Liver (tissue), 3 donors: ENCODE measurements at regions not wholly inside any gene's neighbourhood (a gene's known extent, or its start where the extent isn't known, plus 50 kb on each side); places are given as distances from the start of the nearest gene placed in this dataset.
"Not testable (repeated sequence)": the region's sequence is repeated elsewhere in the genome, so short reads cannot be mapped to it uniquely, and the experiment has no call there.

Experiments used
- ATF3 ChIP-seq: IDR thresholded peaks from 2 replicates; pipeline ENCODE4 v1.6.1; 2016; ENCODE audit warnings: antibody characterized with exemption
- CTCF ChIP-seq: fragments of 150-350 bp; IDR thresholded peaks from 2 replicates; pipeline ENCODE4 v1.5.1; 2017; ENCODE audit warnings: improper control_type of control experiment, low read depth, low read length; ENCODE audit not compliant: missing input control
- EGR1 ChIP-seq, 2 donors: IDR thresholded peaks; 2 replicates each; pipeline ENCODE4 v1.6.1; 2016 to 2018; ENCODE audit warnings: antibody characterized with exemption in 2 of 2, low read depth in 2 of 2
- GABPA ChIP-seq, 2 donors: IDR thresholded peaks in 1 of 2; conservative IDR thresholded peaks in 1 of 2; 2 replicates each; pipeline ENCODE4 v1.6.1; 2016; ENCODE audit warnings: antibody characterized with exemption in 2 of 2, mild to moderate bottlenecking in 1 of 2, moderate library complexity in 1 of 2
- HNF4G ChIP-seq: IDR thresholded peaks from 2 replicates; pipeline ENCODE4 v1.6.1; 2016; ENCODE audit warnings: antibody characterized with exemption
- JUND ChIP-seq, 2 donors: IDR thresholded peaks; 2 replicates each; pipeline ENCODE4 v1.6.1; 2016; ENCODE audit warnings: antibody characterized with exemption in 2 of 2
- RAD21 ChIP-seq, 2 donors: IDR thresholded peaks; 2 replicates each; pipeline ENCODE4 v1.6.1; 2016; ENCODE audit warnings: antibody characterized with exemption in 2 of 2, mild to moderate bottlenecking in 2 of 2
- REST ChIP-seq: IDR thresholded peaks from 2 replicates; pipeline ENCODE4 v1.6.1; 2016; ENCODE audit warnings: antibody characterized with exemption, mild to moderate bottlenecking
- RXRA ChIP-seq, 2 donors: IDR thresholded peaks; 2 replicates each; pipeline ENCODE4 v1.6.1; 2017 to 2018; ENCODE audit warnings: antibody characterized with exemption in 2 of 2, mild to moderate bottlenecking in 1 of 2
- SP1 ChIP-seq: IDR thresholded peaks from 2 replicates; pipeline ENCODE4 v1.6.1; 2018; ENCODE audit warnings: antibody characterized with exemption, mild to moderate bottlenecking
- TAF1 ChIP-seq: conservative IDR thresholded peaks from 2 replicates; pipeline ENCODE4 v1.6.1; 2016; ENCODE audit warnings: antibody characterized with exemption, mild to moderate bottlenecking
- YY1 ChIP-seq: IDR thresholded peaks from 2 replicates; pipeline ENCODE4 v1.6.1; 2016; ENCODE audit warnings: antibody characterized with exemption, mild to moderate bottlenecking
- TF ChIP-seq, protein P1 (sequence below): IDR thresholded peaks from 2 replicates; pipeline ENCODE4 v1.6.1; 2016; ENCODE audit warnings: antibody characterized with exemption
- TF ChIP-seq, protein P2 (sequence below): IDR thresholded peaks from 2 replicates; pipeline ENCODE4 v1.6.1; 2016; ENCODE audit warnings: antibody characterized with exemption
- donor health status: healthy.
- donor health status: healthy.

GRCh38 chr16:29137894-29138662 is 153.2 kb downstream of the LAT start:
- not testable (repeated sequence) for TF ChIP-seq CTCF; HNF4G; SP1; EGR1 (IDR thresholded peaks at IDR 0.05; ENCODE audit: low read depth in 2 of 2); TAF1; RAD21 (IDR thresholded peaks at IDR 0.05); GABPA (IDR thresholded peaks at IDR 0.05 in 1 of 2, conservative IDR thresholded peaks at IDR 0.05 in 1 of 2); YY1; REST; JUND (IDR thresholded peaks at IDR 0.05); RXRA (IDR thresholded peaks at IDR 0.05); ATF3
- TF ChIP-seq, protein P1, sequence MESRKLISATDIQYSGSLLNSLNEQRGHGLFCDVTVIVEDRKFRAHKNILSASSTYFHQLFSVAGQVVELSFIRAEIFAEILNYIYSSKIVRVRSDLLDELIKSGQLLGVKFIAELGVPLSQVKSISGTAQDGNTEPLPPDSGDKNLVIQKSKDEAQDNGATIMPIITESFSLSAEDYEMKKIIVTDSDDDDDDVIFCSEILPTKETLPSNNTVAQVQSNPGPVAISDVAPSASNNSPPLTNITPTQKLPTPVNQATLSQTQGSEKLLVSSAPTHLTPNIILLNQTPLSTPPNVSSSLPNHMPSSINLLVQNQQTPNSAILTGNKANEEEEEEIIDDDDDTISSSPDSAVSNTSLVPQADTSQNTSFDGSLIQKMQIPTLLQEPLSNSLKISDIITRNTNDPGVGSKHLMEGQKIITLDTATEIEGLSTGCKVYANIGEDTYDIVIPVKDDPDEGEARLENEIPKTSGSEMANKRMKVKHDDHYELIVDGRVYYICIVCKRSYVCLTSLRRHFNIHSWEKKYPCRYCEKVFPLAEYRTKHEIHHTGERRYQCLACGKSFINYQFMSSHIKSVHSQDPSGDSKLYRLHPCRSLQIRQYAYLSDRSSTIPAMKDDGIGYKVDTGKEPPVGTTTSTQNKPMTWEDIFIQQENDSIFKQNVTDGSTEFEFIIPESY: not testable (repeated sequence)
- TF ChIP-seq, protein P2, sequence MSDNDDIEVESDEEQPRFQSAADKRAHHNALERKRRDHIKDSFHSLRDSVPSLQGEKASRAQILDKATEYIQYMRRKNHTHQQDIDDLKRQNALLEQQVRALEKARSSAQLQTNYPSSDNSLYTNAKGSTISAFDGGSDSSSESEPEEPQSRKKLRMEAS: not testable (repeated sequence)
